H54 (cell line): ENCODE measurements at regions not wholly inside any gene's neighbourhood (a gene's known extent, or its start where the extent isn't known, plus 50 kb on each side); places are given as distances from the start of the nearest gene placed in this dataset.

Experiments
- DNase-seq: peaks from one replicate; pipeline ENCODE4 v3.0.0; 2011; ENCODE audit warnings: low spot score, mixed read lengths; ENCODE audit not compliant: insufficient read length
- FAIRE-seq: peaks from 3 replicates; lab custom pipeline; 2011; peaks lifted over from hg19 to GRCh38; lab: Jason Lieb, UNC
- POLR2A ChIP-seq: IDR thresholded peaks from 2 replicates; pipeline ENCODE4 v1.6.1; 2011; ENCODE audit warnings: low read depth, mild to moderate bottlenecking, low read length

DNA sequence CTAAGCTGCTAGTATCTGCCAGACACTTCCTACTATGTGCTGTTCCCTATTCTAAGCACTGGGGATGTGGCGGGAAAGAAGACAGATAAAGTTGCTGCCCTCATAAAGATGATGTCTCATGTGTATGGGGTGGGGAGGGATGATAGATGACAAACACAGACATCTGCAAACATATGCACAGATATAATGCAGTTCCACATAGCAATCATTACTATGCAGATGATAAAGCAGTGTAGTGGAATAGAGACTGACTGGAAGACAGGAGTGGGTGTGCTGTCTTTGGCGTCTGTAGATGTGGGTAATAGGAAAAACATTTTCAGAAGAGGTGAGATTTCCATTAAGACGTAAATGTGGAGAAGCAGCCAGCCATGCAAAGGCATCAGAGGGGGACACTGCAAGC is 243.6 kb downstream of the DPY19L2 start:
- TF ChIP-seq POLR2A: no peak
- FAIRE-seq: no peak
- no peak for DNase-seq

DNA sequence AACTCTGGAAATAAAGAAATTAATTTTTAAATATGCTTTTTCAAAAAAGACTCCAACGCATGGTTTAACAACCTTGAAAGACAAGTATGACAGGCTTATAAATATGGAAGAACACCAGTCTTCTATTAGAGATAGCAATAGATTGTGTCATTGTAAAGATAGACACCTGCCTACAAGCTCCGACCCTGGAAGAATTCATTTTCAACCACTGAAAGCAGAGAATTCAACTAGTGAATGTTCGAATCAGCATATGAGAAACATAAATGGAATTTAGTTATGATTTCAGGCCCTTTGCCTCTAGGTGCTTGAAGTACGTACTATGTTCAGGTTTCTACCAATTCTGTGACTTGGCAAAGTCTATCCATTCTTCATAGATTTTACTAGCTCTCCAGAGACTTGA is 244.5 kb downstream of the DPY19L2 start:
- no peak for TF ChIP-seq POLR2A
- DNase-seq (no peak), FAIRE-seq (no peak)

GRCh38 chr12:63420206-63420644 is 248.1 kb downstream of the DPY19L2 start:
- no peak for TF ChIP-seq POLR2A
- peak; percentile 80 for FAIRE-seq
- DNase-seq: peak; percentile 23

DNA sequence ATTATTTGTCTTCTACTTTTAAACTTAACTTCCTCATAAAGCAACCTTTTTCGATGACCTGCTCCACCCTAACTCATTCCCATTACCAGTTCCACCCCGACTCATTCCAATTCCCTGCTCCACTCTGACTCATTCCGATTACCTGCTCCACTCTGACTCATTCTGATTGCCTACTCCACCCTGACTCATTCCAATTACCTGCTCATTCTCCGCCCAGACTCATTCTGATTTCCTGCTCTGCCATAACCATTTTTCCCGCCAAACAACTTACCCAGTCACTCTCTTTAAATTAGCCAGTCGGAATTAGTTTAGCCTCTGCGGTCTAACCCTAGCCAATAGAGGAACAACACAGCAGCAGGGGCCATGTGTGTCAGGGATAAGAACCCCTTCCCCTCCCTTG is 249.1 kb downstream of the DPY19L2 start:
- TF ChIP-seq POLR2A: no peak
- DNase-seq: no peak
- peak; percentile 45 for FAIRE-seq

GRCh38 chr12:63416788-63417187 is 251.5 kb downstream of the DPY19L2 start:
- no peak for TF ChIP-seq POLR2A
- DNase-seq (no peak), FAIRE-seq (no peak)

- DNase-seq (no peak), FAIRE-seq (no peak)
- TF ChIP-seq POLR2A: no peak
Observed at GRCh38 chr12:63415357-63415756, 252.9 kb downstream of the DPY19L2 start.

- DNase-seq (no peak), FAIRE-seq (no peak)
- no peak for TF ChIP-seq POLR2A
Observed at GRCh38 chr12:63410197-63410596, 258.1 kb downstream of the DPY19L2 start.

- no peak for FAIRE-seq
- TF ChIP-seq POLR2A: no peak
- DNase-seq: no peak
Observed at GRCh38 chr12:63406781-63407180, 255.8 kb upstream of the AVPR1A start.

- no peak for TF ChIP-seq POLR2A
- DNase-seq: no peak
- no peak for FAIRE-seq
Observed at GRCh38 chr12:63404611-63405010, 253.6 kb upstream of the AVPR1A start.

GRCh38 chr12:63403256-63403655 is 252.3 kb upstream of the AVPR1A start:
- FAIRE-seq (no peak), DNase-seq (no peak)
- no peak for TF ChIP-seq POLR2A

DNA sequence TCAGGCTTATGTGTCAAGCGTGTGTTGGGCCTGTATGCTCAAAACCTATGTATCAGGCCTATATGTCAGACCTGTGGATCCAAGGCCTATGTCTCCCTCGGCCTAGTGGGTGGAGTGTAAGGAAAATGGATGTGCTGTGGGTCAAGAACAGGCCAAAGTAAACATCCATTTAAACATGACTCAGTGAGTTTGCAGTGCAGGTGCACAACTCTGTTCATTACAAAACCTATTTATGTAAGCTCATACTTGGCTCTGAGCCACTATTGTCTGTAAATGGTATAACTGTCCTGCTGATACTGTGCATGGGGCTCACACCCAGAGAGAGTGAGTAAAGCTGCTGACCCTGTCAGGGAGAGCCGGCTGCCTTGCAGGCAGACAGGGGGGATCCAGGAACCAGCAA is 249.7 kb upstream of the AVPR1A start:
- no peak for TF ChIP-seq POLR2A
- DNase-seq (no peak), FAIRE-seq (no peak)

DNA sequence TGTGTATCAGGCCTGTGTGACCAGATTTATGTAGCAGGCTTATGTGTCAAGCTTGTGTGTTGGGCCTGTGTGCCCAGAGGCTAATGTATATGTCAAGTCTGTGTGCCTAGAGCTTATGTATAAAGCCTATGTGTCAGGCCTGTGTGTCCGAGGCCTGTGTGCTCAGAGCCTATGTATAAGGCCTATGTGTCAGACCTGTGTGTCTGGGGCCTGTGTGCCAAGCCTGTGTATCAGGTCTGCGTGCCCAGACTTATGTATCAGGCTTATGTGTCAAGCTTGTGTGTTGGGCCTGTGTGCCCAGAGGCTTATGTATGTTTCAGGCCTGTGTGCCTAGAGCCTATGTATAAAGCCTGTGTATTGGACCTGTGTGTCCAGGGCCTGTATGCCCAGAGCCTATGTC is 249.3 kb upstream of the AVPR1A start:
- FAIRE-seq: no peak
- no peak for TF ChIP-seq POLR2A
- DNase-seq: no peak

DNA sequence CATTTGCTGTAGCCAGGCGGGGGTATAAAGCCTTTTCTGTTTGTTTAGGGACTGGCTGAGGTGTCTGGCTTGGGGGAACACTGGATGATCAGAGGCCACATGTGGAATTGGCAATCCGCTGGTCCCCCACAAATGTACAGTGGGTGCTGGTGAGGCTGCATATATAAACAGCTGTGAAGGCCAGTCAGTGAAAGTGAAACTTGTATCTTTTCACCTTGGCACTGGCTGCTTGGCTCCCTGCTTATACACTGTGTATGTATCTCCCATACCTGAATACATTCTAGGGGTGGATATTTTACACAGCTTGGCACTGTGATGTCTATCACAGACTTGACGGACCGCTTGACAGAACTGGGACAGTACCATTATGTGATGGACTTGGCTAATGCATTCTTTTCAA is 246.8 kb upstream of the AVPR1A start:
- no peak for TF ChIP-seq POLR2A
- FAIRE-seq (no peak), DNase-seq (no peak)

- no peak for TF ChIP-seq POLR2A
- no peak for DNase-seq
- FAIRE-seq: no peak
Observed at GRCh38 chr12:63396135-63396534, 245.1 kb upstream of the AVPR1A start.

- FAIRE-seq (no peak), DNase-seq (no peak)
- no peak for TF ChIP-seq POLR2A
Observed at GRCh38 chr12:63394983-63395382, 244.0 kb upstream of the AVPR1A start.

GRCh38 chr12:63394349-63394748 is 243.3 kb upstream of the AVPR1A start:
- no peak for DNase-seq

GRCh38 chr12:63389211-63389610 is 238.2 kb upstream of the AVPR1A start:
- DNase-seq (no peak), FAIRE-seq (no peak)

More at GRCh38 chr12:63394349-63394748, 243.3 kb upstream of the AVPR1A start:
- no peak for TF ChIP-seq POLR2A
- FAIRE-seq: no peak

More at GRCh38 chr12:63389211-63389610, 238.2 kb upstream of the AVPR1A start:
- TF ChIP-seq POLR2A: no peak
